ENCODE measurements at regions not wholly inside any gene's neighbourhood (a gene's known extent, or its start where the extent isn't known, plus 50 kb on each side); places are given as distances from the start of the nearest gene placed in this dataset.

DNA sequence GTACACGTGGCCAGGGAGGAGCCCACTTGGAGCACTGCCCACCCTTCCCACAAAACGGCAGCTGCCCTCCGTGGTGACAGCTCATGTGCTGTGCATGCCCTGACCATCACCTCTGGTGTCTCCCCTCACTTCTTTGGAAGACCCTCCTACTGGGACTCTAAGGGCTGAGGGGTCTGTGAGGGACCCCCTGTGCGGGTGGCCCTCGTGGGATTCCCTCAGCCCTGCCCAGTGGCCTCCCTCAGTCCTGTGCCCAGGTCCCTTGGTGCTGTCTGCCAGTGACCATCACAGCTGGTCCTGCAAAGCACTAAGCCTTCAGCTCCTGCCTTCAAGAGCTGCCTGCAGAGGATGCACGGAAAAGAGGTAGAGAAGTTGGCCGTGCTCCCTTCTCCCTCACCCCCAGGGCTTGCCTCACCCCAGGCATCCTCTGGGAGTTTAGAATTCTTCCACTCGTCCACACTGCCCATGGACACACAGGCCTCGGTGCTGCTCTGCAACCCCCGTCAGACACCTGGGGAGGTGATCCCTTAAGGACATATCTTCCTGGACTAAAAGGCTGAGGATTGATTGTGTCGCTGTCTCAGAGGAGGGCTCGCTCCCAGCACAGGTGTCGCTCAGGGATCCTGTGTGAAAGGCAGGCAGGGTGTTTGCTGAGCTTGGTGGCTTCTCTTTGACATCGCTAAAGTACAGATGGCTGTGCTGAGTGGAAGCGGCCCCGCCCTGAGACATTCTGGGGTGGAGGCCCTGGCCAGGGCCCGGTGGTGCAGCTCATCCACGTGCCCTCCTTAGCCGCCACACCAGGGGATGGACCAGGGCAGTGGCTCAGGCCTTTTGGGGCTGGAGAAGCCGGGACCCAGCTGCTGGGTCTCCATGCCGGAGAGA, 119.5 kb upstream of the FRMD1 start:
- DNase-seq: no peak
- CTCF ChIA-PET: no interaction called here
- no peak overlapping the region for H3K27ac Mint-ChIP-seq
- no peaks in the 10 kb centered on the region for H3K4me1 Mint-ChIP-seq
- H3K4me3 Mint-ChIP-seq: no peak overlapping the region
- no peaks in the 10 kb centered on the region for H3K36me3 Mint-ChIP-seq (ENCODE audit: low read depth)
- H3K27me3 Mint-ChIP-seq: peaks cover 5% of the 10 kb centered on the region
- no peaks in the 10 kb centered on the region for H3K9me3 Mint-ChIP-seq
- POLR2A ChIA-PET: no interaction called here

DNA sequence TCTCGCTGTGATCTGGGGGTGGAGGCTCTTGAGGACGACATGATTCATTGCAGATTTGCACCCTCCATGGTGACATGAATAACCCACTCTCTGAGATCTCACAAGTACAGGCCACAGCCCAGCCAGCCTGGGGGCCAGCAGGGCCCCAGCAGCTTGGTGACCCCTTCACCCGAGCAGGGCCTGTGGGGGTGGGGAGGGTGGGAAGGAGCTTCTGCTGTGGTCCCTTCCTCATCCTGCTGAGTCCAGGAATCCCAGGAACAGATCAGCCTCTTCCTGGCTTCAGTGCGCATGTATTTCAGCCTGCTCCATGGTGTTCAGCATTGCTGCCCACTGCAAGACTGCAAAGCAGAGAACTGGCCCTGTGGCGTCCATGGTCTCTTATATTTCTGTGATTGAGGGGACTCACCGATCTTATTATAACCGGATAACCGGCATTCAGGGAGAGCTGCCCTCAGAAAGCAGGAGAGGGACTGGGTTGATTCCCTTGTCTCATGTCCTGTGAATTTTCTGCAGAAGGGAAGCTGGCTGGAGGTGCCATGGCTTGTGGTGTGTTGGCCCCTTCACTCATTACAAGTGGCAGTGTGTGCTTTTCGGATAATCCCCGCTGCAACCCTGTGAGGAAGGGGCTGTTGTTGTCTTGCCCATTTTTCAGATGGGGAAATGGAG, 118.8 kb upstream of the FRMD1 start:
- Mint-ChIP-seq H3K27ac (no peak overlapping the region), H3K36me3 (ENCODE audit: low read depth) (no peaks in the 10 kb centered on the region), H3K4me1 (no peaks in the 10 kb centered on the region), H3K27me3 (peaks cover 3% of the 10 kb centered on the region), H3K4me3 (no peak overlapping the region), H3K9me3 (no peaks in the 10 kb centered on the region)
- ChIA-PET CTCF (no interaction called here), POLR2A (no interaction called here)
- no peak for DNase-seq

DNA sequence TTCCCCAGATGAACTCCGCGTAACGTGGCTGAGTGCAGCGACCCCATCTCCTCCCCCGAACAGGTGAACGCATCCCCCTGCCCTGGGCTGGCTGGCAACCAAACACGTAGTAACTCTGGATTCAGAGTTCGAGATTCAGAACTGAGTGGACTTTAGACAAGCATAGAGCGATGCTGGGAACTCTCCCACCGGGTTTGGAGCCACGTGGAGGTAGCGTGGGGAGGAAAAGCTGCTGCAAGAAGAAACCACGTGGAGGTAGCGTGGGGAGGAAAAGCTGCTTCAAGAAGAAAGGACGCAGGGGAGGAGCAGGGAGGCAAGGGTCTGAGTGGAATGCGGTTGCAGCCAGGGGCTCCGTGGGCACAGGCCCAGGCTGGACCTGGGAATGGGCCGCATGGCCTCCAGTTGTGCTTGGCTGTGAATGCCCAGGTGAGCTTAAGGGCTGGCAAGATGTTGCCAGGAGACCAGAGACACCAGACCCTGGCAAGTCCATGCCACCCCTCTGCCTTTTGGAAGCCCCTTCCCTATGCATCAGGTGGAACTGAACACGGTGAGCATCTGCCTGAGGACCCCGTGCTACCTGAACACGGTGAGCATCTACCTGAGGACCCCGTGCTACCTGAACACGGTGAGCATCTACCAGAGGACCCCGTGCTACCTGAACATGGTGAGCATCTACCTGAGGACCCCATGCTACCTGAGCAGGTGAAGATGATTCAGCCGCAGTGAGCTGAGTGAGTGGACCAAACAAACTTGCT, 118.0 kb upstream of the FRMD1 start:
- ChIA-PET POLR2A (no interaction called here), CTCF (no interaction called here)
- Mint-ChIP-seq H3K4me1 (no peaks in the 10 kb centered on the region), H3K36me3 (ENCODE audit: low read depth) (no peaks in the 10 kb centered on the region), H3K27me3 (no peaks in the 10 kb centered on the region), H3K27ac (no peak overlapping the region), H3K4me3 (no peak overlapping the region), H3K9me3 (no peaks in the 10 kb centered on the region)
- no peak for DNase-seq

DNA sequence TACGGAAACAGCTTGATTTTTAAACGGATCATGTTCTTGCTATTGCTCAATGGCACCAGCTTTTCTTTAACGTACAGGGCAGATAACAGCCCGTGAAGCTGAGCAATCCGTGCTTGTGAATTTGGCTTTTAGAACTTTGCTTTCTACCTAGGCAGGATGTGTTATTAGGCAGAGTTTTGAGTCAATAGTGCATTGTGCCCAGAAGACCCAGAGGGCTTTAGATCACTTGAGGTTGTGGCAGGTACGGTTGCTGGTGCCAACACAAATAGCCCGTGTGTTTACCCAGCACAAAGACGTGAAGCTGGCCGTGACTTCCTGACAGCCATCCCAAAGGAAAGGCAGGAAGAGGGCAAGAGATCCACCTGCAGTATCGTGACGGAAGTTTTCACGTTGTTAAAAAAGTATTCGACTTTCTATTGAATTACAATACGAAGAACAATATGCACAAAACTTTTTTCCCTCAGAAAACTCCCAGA, 117.4 kb upstream of the FRMD1 start:
- Mint-ChIP-seq H3K4me3 (no peak overlapping the region), H3K9me3 (no peaks in the 10 kb centered on the region), H3K27ac (no peak overlapping the region), H3K27me3 (no peaks in the 10 kb centered on the region), H3K4me1 (no peaks in the 10 kb centered on the region), H3K36me3 (ENCODE audit: low read depth) (no peaks in the 10 kb centered on the region)
- ChIA-PET CTCF (no interaction called here), POLR2A (no interaction called here)
- DNase-seq: no peak

DNA sequence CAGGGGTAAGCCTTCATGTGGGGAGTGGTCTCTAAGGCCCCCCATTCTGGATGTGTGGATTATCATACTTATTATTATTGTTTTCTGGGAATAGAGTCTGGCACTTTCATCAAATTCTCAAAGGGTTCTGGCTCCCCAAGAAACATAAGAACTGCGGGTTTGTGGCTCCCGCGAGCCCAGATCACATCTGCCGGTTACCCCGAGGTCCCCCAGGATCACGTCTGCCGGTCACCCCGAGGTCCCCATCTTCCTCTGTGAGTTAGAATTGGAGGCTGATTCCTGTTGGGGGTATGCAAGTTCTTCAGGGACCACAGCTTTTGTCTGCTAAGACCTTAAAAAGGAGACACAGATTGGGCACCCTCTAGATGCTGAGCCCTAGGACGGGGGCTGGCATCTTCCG, 116.7 kb upstream of the FRMD1 start:
- DNase-seq: no peak
- no peaks in the 10 kb centered on the region for H3K36me3 Mint-ChIP-seq (ENCODE audit: low read depth)
- ChIA-PET POLR2A (no interaction called here), CTCF (no interaction called here)
- no peak overlapping the region for H3K27ac Mint-ChIP-seq
- H3K4me1 Mint-ChIP-seq: no peaks in the 10 kb centered on the region
- H3K4me3 Mint-ChIP-seq: no peak overlapping the region
- H3K9me3 Mint-ChIP-seq: no peaks in the 10 kb centered on the region
- no peaks in the 10 kb centered on the region for H3K27me3 Mint-ChIP-seq

DNA sequence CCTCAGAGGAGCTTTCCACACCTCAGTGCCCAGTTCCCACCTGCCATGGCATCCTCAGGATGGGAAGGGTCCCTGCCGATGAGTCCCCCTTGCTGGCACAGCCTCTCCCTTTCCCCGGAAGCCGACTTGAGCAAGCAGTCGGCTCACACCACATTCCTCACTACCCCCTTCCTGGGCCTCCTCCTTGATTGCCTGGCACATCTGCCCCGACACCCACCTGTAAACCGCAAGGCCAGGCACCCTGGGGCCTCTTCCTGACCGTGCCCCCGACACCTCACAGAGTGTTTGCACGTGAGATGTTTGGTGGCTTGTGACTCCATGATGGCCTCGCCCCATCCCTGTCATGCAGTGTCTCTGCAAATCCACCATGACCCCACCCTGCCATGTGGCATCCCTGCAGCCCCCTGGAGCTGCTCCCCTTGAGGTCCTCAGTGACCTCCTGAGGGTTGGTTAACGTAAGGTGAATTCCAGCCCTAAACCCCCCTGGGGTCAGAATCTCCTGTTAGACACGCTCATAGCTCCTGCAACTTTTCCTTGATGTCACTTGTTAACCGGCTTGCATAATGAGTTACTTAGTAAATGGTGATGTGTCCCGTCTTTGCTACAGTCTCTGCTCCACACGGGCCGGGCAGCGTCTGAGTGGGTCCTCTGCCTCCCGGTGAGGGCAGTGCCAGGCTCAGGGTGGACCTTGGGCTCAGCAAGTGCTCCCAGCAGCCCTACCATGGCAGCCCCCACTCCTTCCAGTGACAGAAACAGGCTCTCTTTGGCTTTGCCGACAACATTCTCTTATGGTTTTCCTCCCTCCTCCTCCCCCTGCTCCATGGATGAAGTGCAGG, 115.9 kb upstream of the FRMD1 start:
- Mint-ChIP-seq H3K9me3 (no peaks in the 10 kb centered on the region), H3K4me1 (no peaks in the 10 kb centered on the region), H3K4me3 (no peak overlapping the region), H3K27me3 (no peaks in the 10 kb centered on the region), H3K27ac (no peak overlapping the region), H3K36me3 (ENCODE audit: low read depth) (no peaks in the 10 kb centered on the region)
- DNase-seq: no peak
- ChIA-PET POLR2A (no interaction called here), CTCF (no interaction called here)

DNA sequence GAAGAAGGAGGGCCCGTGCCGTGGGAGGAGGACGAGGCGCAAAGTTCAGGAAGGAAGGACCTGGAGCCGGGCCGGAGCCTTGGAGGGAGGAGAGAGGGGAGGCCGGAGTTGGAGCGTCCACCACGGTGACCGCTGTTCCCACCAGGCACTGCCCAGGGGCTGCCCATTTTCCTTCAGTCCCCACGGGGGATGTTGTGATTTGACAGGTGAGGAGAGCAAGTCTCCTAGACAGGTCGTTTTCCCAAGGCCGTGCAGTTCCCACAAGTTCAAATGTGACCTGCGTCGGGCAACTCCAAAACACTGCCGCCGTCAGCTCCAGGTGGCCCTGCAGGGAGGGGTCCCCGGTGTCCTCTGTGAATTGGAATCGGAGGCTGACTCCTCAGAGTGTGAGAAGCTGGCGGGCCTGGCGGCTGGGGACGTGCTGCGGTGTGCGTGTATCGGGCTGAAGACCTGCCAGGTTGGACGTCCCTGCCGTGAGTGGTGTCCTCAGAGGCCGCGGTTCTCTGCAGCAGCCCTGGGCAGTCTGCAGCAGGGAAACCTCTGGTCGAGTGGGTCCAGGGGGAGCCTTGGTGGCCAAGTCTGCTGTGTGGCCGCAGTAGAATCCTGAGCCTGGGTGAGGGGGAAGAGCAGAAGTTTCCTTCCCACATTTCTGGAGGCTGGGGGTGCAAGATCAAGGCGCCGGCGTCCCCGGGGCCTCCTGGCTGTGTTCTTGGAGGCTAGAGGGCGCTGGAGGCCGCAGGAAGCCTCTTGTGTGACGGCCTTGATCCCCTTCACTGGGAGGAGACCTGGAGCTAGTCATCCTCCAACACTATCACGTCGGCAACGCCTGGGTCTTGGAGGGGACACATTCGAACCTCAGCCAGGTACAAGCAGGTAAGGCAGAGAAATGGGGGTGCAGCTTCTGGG, 115.1 kb upstream of the FRMD1 start:
- ChIA-PET CTCF (no interaction called here), POLR2A (no interaction called here)
- no peak for DNase-seq
- Mint-ChIP-seq H3K36me3 (ENCODE audit: low read depth) (no peaks in the 10 kb centered on the region), H3K9me3 (no peaks in the 10 kb centered on the region), H3K4me3 (no peak overlapping the region), H3K27ac (no peak overlapping the region), H3K4me1 (no peaks in the 10 kb centered on the region), H3K27me3 (no peaks in the 10 kb centered on the region)

DNA sequence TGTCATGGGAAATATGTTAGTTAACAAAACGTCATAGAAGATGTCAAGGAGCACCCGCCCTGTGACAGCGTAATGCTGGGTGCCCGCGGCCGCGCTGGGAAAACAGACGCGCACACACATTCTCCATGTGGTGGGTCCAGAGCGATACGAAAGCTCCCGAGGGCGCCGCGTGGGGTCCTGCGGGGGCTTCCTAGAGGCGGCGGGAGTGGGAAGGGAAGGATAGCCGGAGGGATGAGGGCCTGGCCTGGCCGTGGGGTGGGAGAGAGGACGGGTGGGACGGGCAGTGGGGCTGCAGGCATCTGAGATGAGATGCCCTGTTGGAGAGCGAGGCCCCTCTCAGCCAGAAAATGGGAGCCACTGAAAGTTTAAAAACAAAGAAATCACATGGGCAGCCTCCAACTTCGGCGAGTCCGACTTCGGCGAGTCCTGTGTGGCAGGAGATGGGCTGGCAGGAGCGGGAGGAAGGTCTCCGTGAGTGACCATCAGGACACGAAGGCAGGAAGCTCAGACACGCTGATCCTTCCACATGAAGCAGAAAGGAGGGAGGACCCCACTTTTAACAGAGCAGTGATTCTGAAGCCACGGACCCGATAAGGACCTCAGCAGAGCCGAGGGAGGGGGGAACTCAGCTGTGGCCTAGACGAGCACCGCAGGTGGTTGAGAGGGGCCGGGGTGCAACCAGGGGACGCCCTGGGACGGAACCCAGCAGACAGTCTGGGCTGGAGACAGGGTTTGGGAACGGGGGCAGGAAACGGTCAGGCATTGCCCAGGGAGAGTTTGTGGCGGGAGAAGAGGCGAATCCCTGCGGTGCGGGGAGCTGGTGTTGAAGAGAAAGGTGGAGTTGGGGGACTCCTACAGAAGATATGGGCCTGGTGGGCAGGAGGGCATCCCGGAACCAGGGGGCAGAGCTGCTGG, 114.1 kb upstream of the FRMD1 start:
- POLR2A ChIA-PET: no interaction called here
- DNase-seq: no peak
- Mint-ChIP-seq H3K36me3 (ENCODE audit: low read depth) (no peaks in the 10 kb centered on the region), H3K4me3 (no peak overlapping the region), H3K27me3 (no peaks in the 10 kb centered on the region), H3K4me1 (no peaks in the 10 kb centered on the region), H3K27ac (no peak overlapping the region), H3K9me3 (no peaks in the 10 kb centered on the region)
- CTCF ChIA-PET: no interaction called here

DNA sequence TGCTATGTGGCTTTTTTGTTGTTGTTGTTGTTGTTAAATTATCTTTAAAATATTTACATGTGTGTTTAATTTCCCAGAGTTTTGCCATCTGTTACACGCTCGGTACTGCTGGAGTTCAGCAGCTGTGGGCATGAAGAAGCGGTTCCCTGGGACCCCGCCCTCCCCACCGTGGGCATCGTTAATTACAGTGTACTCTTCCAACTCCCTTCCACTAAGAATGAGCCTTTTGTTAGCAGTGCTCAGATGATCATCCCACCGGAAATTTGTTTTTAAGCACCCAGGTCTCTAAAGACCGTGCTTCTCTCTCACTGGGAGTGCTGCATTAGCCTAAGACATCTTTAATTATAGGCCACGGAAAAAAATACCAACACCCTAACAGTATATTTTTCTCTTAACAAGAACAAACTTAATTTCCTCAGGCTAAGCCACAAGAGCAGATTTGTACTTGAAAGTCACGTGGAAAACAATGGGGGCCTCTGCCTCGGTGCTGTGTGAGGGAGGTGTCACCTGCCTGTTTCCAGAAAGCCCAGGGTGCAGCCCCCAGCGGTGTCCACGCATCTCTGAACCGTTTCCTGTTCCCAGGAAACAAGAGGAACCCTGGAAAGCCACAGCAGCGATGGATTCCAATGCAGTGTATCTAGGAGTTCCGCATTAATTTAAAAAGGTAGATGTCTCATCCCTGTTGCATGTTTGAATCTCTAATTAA, 113.3 kb upstream of the FRMD1 start:
- H3K4me1 Mint-ChIP-seq: no peaks in the 10 kb centered on the region

DNA sequence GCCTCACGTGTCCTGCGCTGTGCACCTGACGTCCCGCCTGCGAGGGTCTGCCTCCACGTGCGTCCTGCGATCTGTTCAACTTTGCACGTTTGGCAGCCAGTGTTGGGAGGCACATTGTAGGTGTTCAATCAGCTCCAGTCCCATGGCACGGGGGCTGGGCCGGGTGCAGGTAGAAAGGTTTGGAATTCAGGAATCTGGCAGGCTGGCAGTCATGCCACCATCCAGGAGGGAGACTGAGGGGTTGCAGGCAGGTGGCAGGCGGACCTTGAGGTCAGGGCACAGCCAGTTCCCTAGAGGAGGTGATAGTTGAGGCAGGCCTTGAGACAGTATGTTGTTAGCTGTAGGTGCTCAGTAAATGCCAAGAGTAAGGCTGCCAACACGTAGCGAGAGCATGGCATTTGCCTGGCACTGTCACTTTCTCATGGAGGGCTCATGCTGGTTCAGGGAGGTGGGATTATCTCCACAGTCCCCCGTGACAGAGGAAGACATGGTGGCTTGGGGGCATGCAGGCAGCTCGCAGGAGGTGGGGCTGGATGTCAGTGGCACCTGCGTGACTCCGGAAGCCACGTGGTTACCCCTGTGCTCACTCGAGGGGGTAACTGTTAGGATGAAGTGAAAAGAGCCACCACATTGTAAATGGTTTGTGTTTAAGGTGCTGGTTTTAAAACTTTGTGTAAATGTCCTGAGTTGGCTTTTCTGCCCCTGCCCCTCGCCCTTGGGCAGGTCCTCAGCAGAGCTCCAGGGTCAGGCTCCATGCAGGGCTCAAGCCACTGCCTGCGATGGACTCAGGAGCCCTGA, 111.8 kb upstream of the FRMD1 start:
- POLR2A ChIA-PET: no interaction called here
- Mint-ChIP-seq H3K36me3 (ENCODE audit: low read depth) (no peaks in the 10 kb centered on the region), H3K4me1 (no peaks in the 10 kb centered on the region), H3K9me3 (peaks cover 2% of the 10 kb centered on the region), H3K27ac (no peak overlapping the region), H3K4me3 (no peak overlapping the region), H3K27me3 (no peaks in the 10 kb centered on the region)
- no peak for DNase-seq
- CTCF ChIA-PET: no interaction called here

More for the DNA sequence above, 113.3 kb upstream of the FRMD1 start:
- no peaks in the 10 kb centered on the region for H3K27me3 Mint-ChIP-seq
- DNase-seq: no peak
- no peak overlapping the region for H3K4me3 Mint-ChIP-seq
- no peaks in the 10 kb centered on the region for H3K36me3 Mint-ChIP-seq (ENCODE audit: low read depth)
- H3K9me3 Mint-ChIP-seq: no peaks in the 10 kb centered on the region
- no peak overlapping the region for H3K27ac Mint-ChIP-seq
- CTCF ChIA-PET: no interaction called here
- POLR2A ChIA-PET: no interaction called here
